GM18867 (cell line): ENCODE measurements at regions not wholly inside any gene's neighbourhood (a gene's known extent, or its start where the extent isn't known, plus 50 kb on each side); places are given as distances from the start of the nearest gene placed in this dataset.
"Not testable (repeated sequence)": the region's sequence is repeated elsewhere in the genome, so short reads cannot be mapped to it uniquely, and the experiment has no call there.

Source experiments
- ATAC-seq: cut with Tn5 transposase; IDR thresholded peaks from one replicate; pipeline ENCODE4 v1.9.1; 2021; ENCODE audit warnings: mild to moderate bottlenecking, moderate library complexity; ENCODE audit not compliant: unreplicated experiment

GRCh38 chrX:77127571-77127970 lies 319.6 kb upstream of the FGF16 start:
- not testable (repeated sequence) for ATAC-seq

GRCh38 chrX:77143907-77144306 lies 303.3 kb upstream of the FGF16 start:
- no peak for ATAC-seq

GRCh38 chrX:77160301-77160700 lies 286.9 kb upstream of the FGF16 start:
- no peak for ATAC-seq

GRCh38 chrX:77162777-77163176 lies 284.4 kb upstream of the FGF16 start:
- no peak for ATAC-seq

GRCh38 chrX:77167993-77168392 lies 279.2 kb upstream of the FGF16 start:
- no peak for ATAC-seq

- no peak for ATAC-seq
Observed at GRCh38 chrX:77174680-77175519, 272.3 kb upstream of the FGF16 start.

- no peak for ATAC-seq
Observed at GRCh38 chrX:77200663-77201062, 246.5 kb upstream of the FGF16 start.

- ATAC-seq = no peak
Observed at GRCh38 chrX:77223046-77223445, 224.1 kb upstream of the FGF16 start.

- ATAC-seq = no peak
Observed at GRCh38 chrX:77264490-77264889, 182.7 kb upstream of the FGF16 start.

GRCh38 chrX:77275392-77275791 lies 171.8 kb upstream of the FGF16 start:
- ATAC-seq = no peak

- no peak for ATAC-seq
Observed at GRCh38 chrX:77276742-77277141, 170.4 kb upstream of the FGF16 start.

GRCh38 chrX:77277911-77278310 lies 169.3 kb upstream of the FGF16 start:
- ATAC-seq = no peak

GRCh38 chrX:77279373-77279772 lies 167.8 kb upstream of the FGF16 start:
- not testable (repeated sequence) for ATAC-seq

- no peak for ATAC-seq
Observed at GRCh38 chrX:77293331-77293995, 153.7 kb upstream of the FGF16 start.

- no peak for ATAC-seq
Observed at GRCh38 chrX:77298296-77298695, 148.9 kb upstream of the FGF16 start.

GRCh38 chrX:77298790-77299189 lies 148.4 kb upstream of the FGF16 start:
- no peak for ATAC-seq

GRCh38 chrX:77299549-77299948 lies 147.6 kb upstream of the FGF16 start:
- no peak for ATAC-seq

GRCh38 chrX:77342004-77342403 lies 105.2 kb upstream of the FGF16 start:
- no peak for ATAC-seq

- no peak for ATAC-seq
Observed at GRCh38 chrX:77346859-77347258, 100.3 kb upstream of the FGF16 start.

- no peak for ATAC-seq
Observed at GRCh38 chrX:77347572-77347971, 99.6 kb upstream of the FGF16 start.

- ATAC-seq = no peak
Observed at GRCh38 chrX:77389891-77390290, 57.3 kb upstream of the FGF16 start.

GRCh38 chrX:77390365-77390764 lies 56.8 kb upstream of the FGF16 start:
- ATAC-seq = not testable (repeated sequence)
